Tongue (tissue), 1 donor: ENCODE measurements at regions not wholly inside any gene's neighbourhood (a gene's known extent, or its start where the extent isn't known, plus 50 kb on each side); places are given as distances from the start of the nearest gene placed in this dataset.
A peak's percentile ranks its signal among the peaks of the same experiment; 100 is the strongest.

ENCODE experiments used
- DNase-seq: peaks from one replicate; pipeline ENCODE4 v3.0.0-alpha.2; 2015

GRCh38 chr2:217026161-217026560 is 166.3 kb upstream of the TNP1 start:
- no peak for DNase-seq

- no peak for DNase-seq
These were observed 163.7 kb upstream of the TNP1 start for GRCh38 chr2:217023611-217024010.

GRCh38 chr2:217017456-217018252 is 157.8 kb upstream of the TNP1 start:
- peak; percentile 63 for DNase-seq

GRCh38 chr2:217016796-217017419 is 157.0 kb upstream of the TNP1 start:
- peak; percentile 86 for DNase-seq

- no peak for DNase-seq
These were observed 154.7 kb upstream of the TNP1 start for GRCh38 chr2:217014328-217015105.

GRCh38 chr2:217013926-217014325 is 154.1 kb upstream of the TNP1 start:
- no peak for DNase-seq

GRCh38 chr2:217011576-217011975 is 151.7 kb upstream of the TNP1 start:
- no peak for DNase-seq

GRCh38 chr2:217010173-217010572 is 150.3 kb upstream of the TNP1 start:
- DNase-seq, result no peak

- peak; percentile 60 for DNase-seq
These were observed 148.9 kb upstream of the TNP1 start for GRCh38 chr2:217008794-217009193.

- DNase-seq, result no peak
These were observed 146.4 kb upstream of the TNP1 start for GRCh38 chr2:217006217-217006616.

GRCh38 chr2:217004656-217005055 is 144.8 kb upstream of the TNP1 start:
- DNase-seq, result no peak

GRCh38 chr2:217001740-217002139 is 141.9 kb upstream of the TNP1 start:
- DNase-seq, result no peak

GRCh38 chr2:217000406-217000805 is 140.5 kb upstream of the TNP1 start:
- no peak for DNase-seq

- no peak for DNase-seq
These were observed 136.5 kb upstream of the TNP1 start for GRCh38 chr2:216996279-216996845.

- no peak for DNase-seq
These were observed 134.5 kb upstream of the TNP1 start for GRCh38 chr2:216994353-216994854.

GRCh38 chr2:216992056-216992675 is 132.3 kb upstream of the TNP1 start:
- DNase-seq, result peak; percentile 61

GRCh38 chr2:216991563-216991962 is 131.7 kb upstream of the TNP1 start:
- DNase-seq, result peak; percentile 80

GRCh38 chr2:216989340-216990129 is 129.7 kb upstream of the TNP1 start:
- DNase-seq, result no peak

- peak; percentile 51 for DNase-seq
These were observed 127.5 kb upstream of the TNP1 start for GRCh38 chr2:216987252-216987821.

- peak; percentile 73 for DNase-seq
These were observed 125.8 kb upstream of the TNP1 start for GRCh38 chr2:216985658-216986141.

- DNase-seq, result no peak
These were observed 125.1 kb upstream of the TNP1 start for GRCh38 chr2:216984937-216985336.
